ENCODE measurements at regions not wholly inside any gene's neighbourhood (a gene's known extent, or its start where the extent isn't known, plus 50 kb on each side); places are given as distances from the start of the nearest gene placed in this dataset.

- TF ChIP-seq RBM17 (IDR thresholded peaks at IDR 0.05; ENCODE audit: borderline replicate concordance, low read depth, low read length): no peak
- TF ChIP-seq E2F1 (CRISPR knock-in tag; IDR thresholded peaks at IDR 0.05): no peak
- no peak for TF ChIP-seq ZNF668 (CRISPR knock-in tag; IDR thresholded peaks at IDR 0.05)
- TF ChIP-seq CCAR2 (IDR thresholded peaks at IDR 0.05; ENCODE audit: low read depth, low read length): no peak
- TF ChIP-seq MXD1 (CRISPR knock-in tag; IDR thresholded peaks at IDR 0.05; ENCODE audit: borderline replicate concordance, poor library complexity, severe bottlenecking): no peak
These were observed 177.5 kb upstream of the CST7 start (continued) for GRCh38 chr20:24771542-24772061.

GRCh38 chr20:24772667-24773066 is 176.4 kb upstream of the CST7 start:
- H3K4me2 ChIP-seq (ENCODE audit: insufficient read depth, low read length): no peak overlapping the region
- H2AFZ ChIP-seq (ENCODE audit: low read depth, low read length): no peak overlapping the region
- TF ChIP-seq MEIS2 (IDR thresholded peaks at IDR 0.05; ENCODE audit: partially characterized antibody) (peak; percentile 19), POLR2AphosphoS5 (IDR thresholded peaks at IDR 0.05; ENCODE audit: control insufficient read depth, insufficient read depth, low read depth, low read length) (no peak)
- H3K36me3 ChIP-seq (ENCODE audit: control insufficient read depth, insufficient read depth, low read length): no peaks in the 10 kb centered on the region
- H3K9me1 ChIP-seq (ENCODE audit: control insufficient read depth, insufficient read depth, low read length): no peaks in the 10 kb centered on the region
- no peaks in the 10 kb centered on the region for H3K9me3 ChIP-seq (replicated peaks; ENCODE audit: control insufficient read depth, insufficient read depth, low read depth, low read length)
- no peaks in the 10 kb centered on the region for H3K79me2 ChIP-seq (ENCODE audit: control insufficient read depth, insufficient read depth, low read length)
- no peak overlapping the region for H3K4me3 ChIP-seq
- H3K4me1 ChIP-seq (replicated peaks in 1 of 2; ENCODE audit: control insufficient read depth in 2 of 2, insufficient read depth in 2 of 2, low read length in 2 of 2): no peaks in the 10 kb centered on the region
- intact Hi-C loops (cut with micrococcal nuclease): no loop called here
- H3K9ac ChIP-seq (ENCODE audit: insufficient read depth in 1 of 2, low read depth in 2 of 2, low read length in 2 of 2): no peak overlapping the region
- ATAC-seq: no peak
- peaks cover 0 to 3% of the 10 kb centered on the region in 2 experiments; a peak in 1 of 5 replicates for H3K27me3 ChIP-seq (ENCODE audit: control insufficient read depth in 2 of 2, insufficient read depth in 2 of 2, low read length in 2 of 2)
- in situ Hi-C loops (cut with MboI): no loop called here
- H4K20me1 ChIP-seq (replicated peaks; ENCODE audit: control insufficient read depth, insufficient read depth, low read length): no peaks in the 10 kb centered on the region
- FAIRE-seq: no peak
- POLR2A ChIA-PET: no interaction called here
- DNase-seq (ENCODE audit: extremely low read depth in 1 of 4, low spot score in 3 of 4): no peak
- no peak overlapping the region for H3K27ac ChIP-seq (ENCODE audit: extremely low read depth, low read depth, low read length)
- CTCF ChIA-PET (ENCODE audit: low intra/inter-chr PET ratio): no interaction called here
- WGBS (ENCODE audit: insufficient coverage, low coverage, missing lambda C conversion rate): 0% methylated on average over 10 of the region's 10 CpGs
- BruUV-seq (replicated peaks): no TSS peak
